GM18858 (cell line): ENCODE measurements at regions not wholly inside any gene's neighbourhood (a gene's known extent, or its start where the extent isn't known, plus 50 kb on each side); places are given as distances from the start of the nearest gene placed in this dataset.
"Not testable (repeated sequence)": the region's sequence is repeated elsewhere in the genome, so short reads cannot be mapped to it uniquely, and the experiment has no call there.

ENCODE experiments used
- ATAC-seq: cut with Tn5 transposase; IDR thresholded peaks from one replicate; pipeline ENCODE4 v1.9.1; 2021; ENCODE audit not compliant: unreplicated experiment

DNA sequence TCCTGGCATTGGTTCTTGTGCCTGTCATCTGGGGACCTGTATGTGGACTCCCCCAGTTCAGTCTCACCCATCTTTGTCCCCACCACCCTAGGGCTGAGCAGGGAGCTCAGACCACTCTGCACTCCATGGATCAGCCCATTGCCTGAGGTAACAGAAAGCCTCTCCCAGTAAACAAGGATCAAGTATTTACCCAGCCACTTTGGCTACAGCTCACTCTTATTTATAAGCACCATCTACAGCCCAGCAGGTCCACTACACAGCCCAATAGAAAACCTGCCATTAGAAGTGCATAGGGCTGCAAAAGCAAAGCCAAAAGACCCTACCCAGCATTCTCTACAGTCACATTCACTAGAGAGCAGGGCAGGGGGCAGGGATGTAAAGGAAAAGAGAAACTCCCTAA is 335.0 kb upstream of the SYNCRIP start:
- no peak for ATAC-seq

DNA sequence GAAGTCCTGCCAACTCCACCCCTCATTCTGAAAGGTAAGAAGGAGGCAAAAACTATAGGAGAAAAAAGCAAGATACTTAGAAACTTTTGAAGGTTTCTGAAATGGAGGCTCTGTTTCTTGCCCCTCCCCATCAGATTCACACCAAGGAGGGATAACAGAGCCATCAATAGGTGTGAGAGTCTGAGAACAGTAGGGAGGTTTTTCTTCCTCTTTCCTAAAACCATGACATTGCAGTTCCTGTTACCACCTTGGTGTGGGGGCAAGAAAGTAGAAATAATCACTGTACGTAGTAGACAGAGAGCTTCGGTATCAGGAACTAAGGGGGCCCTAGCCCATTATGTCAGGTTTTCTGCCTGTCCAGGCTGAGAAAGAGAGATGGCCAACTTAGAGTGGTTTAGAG is 333.3 kb upstream of the SYNCRIP start:
- no peak for ATAC-seq

DNA sequence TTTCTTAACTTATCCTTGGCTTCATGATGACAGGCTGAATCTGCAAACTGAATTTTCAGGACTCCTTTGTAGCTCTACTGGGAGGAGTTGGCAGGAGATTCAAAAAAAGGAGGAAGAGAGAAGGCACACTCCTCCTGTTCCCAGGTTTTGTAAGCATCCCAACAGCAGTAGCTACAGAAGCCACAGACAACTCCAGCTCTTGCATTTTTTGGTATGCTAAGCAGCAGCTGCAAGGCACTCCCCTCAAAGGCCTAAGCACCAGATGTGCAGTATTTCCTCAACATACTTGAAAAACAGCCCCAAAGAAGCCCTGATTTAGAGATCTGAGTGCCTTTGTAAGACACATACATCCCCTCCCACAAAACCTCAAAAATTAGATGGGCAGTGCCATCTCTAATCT is 328.6 kb upstream of the SYNCRIP start:
- ATAC-seq, result no peak

DNA sequence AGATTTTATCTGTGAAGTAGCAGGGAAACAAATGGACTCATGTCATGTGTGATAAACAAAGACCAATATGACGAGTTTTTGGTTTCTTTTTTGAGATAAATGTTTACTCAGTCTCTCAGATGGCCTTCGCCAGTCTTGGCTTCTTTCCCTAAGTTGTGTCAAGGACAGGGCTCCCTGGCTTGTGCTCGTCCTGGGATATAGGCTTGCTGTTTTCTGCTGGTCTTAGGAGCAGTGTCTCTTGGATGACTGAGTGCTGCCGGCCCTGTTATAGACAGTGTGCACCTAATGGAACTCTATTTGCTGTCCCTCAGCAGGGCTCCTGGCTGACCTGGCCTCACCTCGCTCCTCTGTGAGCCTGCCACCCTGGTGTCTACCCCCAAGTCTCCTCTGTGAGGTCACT is 324.1 kb upstream of the SYNCRIP start:
- no peak for ATAC-seq

DNA sequence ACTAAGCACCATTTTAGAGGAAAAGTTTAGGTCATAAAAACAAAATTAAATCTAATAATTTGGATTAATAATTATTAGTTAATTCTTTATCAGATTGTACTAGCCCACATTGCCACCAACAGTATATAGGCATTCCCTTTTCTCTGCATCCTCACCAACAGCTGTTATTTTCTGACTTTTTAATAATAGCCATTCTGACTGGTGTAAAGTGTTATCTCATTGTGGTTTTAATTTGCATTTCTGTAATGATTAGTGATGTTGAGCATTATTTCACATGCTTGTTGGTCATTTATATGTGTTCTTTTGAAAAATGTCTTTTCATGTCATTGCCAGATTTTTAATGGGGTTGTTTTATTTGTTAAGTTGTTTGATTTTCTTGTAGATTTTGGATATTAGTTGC is 319.1 kb upstream of the SYNCRIP start:
- no peak for ATAC-seq

DNA sequence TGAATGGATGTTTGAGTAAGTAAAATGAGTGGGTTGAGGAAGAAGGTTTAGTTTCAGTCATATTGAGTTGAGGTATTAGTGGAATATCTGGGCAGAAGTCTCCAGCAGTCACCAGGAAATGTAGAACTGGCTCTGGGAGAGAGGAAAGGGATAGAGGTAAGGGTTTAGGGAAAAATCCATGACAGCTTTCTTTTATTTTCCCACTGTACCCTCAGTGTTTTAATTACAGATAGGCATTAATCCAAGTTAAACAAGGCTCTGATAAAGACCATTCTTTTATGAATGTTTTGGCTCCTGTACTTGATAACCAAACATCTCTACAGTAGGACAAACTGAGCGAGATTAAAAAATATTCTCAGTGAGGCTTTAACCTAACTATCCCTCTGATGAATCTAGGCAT is 318.4 kb upstream of the SYNCRIP start:
- no peak for ATAC-seq

DNA sequence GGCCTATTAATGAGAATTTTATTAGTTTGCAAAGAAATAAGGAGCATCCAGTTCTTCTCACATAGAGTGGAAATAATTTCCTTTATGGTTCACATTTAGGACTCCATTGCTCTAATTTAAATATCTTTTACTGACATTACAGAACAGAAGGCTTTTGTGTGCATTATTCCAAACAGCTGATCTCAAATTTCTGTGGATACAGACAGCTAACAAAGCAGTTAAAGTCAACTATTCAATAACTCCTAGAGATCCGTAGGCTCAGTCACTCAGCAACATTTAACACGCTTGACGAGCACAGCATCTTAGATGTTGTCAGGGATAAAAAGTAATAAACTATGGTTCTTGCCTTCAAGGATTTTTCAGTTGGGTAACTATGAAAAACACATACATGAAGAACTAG is 305.8 kb upstream of the SYNCRIP start:
- ATAC-seq, result no peak

DNA sequence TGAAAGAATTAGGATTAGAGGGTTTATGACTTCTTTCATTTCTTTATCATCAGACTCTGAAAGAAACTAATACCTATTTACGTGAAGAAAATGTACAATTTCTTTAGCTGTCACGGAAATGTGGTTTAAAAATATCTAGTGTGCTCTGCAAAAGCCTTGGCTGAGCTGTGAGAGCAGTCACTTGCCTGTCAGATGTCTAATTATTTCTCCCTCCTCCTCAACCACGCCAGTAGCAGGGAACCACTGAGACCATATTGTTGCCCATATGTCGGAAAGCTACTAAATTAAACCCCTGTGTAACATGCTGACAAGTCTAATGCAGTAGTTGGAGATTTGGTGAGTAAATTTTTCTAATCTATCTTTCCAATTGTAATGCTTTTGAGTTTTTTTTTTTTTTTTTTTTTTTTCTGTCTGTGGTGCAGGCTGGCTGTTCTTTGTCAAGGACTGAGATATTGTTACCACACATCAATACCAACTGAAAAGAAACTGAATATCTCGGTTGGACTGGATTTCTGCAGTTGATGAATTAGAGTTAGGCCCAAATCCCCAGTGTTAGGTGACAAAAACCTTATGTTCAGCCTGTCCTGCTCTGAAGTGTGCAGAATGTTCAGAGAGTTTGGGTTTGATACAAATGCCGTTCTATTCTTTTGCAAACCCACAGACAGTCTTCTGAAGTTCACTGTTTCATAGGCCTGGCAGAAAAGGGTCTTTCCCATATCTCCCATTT is 302.9 kb upstream of the SYNCRIP start:
- no peak for ATAC-seq

DNA sequence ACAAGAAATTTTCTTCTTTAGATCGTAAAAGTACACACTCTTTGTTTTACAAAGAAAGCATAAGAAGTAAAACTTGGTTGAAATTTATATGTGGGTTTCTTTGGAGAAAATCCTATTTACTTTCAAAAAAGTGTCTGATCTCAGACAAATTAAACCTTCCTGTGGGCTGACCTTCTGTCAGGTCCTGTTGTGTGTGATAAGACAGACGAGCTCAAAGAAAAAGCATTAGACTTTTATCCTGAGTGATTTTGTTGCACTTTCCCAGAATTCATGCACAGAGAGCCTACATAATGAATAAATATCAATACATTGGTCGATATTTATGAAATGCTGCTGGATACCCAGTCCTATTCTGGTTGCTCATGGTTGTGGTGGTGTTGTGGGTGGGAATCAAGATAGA is 302.1 kb upstream of the SYNCRIP start:
- no peak for ATAC-seq

DNA sequence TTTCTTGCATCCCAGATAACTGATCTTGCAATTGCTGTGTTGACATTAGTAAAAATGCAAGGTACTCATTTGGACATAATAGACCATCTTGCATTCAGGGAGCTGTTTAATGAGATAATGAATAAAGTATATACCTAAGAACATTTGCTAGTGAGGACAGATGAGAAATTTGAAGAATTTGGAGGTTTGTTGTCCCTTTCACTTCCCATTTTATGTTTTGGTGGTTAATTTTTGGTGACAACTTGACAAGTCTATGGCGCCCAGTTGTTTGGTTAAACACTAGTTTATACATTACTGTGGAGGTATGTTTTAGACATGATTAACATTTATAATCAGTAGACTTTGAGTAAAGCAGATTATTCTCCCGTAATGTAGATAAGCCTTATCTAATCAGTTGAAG is 300.2 kb upstream of the SYNCRIP start:
- no peak for ATAC-seq

DNA sequence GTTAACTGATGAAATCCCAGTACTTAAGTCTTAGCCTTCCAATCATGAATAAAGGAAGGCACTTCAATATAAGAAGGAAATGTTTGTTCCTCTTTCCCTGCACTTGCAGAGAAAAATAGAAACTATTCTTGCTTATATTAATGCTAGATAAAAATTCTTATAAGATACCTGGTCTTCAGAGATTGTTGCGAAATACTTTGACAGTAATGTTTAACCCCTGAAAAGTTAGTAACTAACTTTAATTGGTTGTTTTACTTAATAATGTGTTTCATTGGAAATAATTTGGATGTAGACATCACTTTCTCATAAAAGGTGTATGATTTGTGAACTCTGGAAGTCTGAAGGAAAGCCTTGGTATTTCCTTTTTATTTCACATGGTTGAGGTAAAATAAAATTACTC is 294.2 kb upstream of the SYNCRIP start:
- no peak for ATAC-seq

DNA sequence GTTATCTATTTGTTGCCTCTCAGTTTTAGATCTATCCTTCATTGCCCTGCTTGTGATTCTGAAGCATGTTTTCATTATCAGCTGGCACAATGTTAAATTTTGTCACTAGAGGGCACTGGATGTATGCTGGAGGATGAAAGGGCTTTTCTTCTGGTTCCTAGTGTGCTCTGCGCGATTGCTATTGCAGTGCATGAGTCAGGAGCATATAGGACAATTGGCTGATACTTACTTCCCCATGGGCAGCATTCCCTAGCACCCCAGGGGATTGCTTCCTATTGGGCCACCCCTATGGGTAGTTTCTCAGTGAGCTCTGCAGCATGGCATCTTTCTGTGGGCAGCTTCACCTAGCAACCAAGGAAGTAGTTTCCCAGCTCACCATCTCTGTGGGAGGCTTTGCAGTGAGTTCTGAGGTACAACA is 280.3 kb upstream of the SYNCRIP start:
- ATAC-seq, result peak; percentile 94

DNA sequence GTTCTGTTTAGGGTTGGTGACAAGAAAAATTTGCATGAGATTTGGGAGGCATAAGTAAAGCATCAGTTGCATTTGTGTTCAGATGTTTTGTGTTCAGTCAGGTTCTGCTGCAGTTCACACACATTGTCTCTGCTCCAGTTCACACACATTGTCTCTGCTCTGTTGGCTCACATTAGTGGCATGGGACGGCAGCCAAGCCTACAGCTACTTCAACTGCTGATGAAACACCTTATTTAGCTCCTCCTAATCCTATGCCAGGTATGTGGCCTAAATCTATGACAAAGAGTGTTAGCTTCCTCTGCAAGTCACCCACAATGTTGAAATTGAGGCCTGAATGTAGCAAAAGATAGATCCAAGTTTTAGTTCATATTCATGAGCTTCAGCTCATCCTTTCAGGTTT is 278.1 kb upstream of the SYNCRIP start:
- ATAC-seq, result no peak

DNA sequence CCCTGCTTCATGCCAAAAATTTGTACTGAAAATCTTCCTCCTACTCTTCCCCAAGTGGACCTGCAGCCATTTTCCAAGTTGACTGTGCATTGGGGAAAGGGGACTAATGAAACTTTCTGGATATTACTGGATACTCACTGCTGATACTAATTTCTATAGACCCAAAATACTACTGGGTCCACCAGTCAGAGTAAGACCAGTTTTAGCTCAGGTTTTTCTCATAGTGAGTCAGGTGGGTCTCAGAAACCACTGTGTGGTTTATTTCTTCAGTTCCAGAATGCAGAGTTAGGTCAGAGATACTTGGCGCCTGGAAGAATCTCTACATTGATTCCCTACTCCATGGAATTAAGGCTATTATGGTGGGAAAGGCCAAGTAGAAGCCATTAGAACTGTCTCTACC is 274.8 kb upstream of the SYNCRIP start:
- ATAC-seq, result no peak

DNA sequence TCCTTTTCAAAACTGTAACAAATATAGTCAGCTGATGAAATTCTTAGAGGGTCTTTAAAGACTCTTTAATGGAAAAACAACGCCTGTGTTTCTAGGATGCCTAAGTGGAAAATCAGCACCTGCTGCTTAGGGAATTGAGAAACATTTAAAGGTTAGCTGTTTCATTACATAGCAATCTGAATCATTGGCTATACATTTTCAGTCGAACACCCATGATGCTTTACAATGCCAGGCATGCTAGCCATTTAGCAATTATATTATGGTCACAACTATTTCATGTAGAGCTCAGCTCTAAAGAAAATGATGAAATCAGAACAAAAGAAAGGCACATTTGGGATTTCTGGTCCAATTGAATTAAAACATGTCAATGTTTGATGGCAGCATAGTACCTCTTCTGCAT is 270.3 kb upstream of the SYNCRIP start:
- no peak for ATAC-seq

DNA sequence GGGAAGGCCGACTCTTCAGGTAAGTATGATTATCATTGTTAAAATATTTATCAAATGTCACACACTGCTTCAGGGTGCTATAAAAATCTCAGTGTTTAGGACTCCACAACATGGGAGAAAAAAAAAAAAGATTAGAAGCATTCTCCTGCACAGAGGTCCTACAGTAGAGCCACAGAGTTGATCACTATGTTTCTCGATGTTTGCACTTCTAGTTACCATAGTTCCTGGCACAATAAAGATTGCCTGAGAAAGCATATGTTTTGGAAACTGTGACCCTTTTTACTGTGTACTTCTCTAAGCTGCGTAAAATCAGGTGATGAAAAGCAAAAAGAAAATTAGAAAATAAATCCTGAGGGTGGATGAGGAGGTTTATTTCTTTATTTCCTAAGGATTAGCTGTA is 269.9 kb upstream of the SYNCRIP start:
- no peak for ATAC-seq

DNA sequence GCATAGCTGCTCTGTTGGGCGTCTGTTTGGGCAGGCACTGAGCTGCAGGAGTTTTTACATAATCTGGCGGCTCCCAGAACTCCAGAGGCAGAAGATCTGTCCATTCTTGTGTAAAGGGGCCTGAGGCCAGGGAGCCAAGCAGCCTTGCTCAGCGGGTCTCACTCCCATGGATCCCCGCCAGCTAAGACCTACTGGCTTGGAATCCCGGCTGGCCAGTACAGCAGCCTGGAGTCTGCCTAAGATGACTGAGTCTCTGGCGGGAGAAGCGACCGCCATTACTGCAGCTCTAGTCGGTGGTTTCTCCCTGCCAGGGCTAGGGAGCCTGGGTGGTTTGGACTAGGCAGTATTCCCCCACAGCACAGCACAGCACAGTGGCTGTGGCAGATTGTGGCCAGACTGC is 268.4 kb upstream of the SYNCRIP start:
- no peak for ATAC-seq

DNA sequence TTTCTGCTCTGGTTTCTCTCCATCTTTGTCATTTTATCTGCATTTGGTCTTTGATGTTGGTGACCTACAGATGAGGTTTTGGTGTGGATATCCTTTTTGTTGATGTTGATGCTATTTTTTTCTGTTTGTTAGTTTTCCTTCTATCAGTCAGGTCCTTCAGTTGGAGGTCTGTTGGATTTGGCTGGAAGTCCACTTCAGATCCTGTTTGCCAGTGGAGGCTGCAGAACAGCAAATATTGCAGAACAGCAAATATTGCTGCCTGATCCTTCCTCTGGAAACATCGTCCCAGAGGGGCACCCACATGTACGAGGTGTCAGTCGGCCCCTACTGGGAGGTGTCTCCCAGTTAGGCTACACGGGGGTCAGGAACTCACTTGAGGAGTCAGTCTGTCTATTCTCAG is 265.4 kb upstream of the SYNCRIP start:
- ATAC-seq, result not testable (repeated sequence)

DNA sequence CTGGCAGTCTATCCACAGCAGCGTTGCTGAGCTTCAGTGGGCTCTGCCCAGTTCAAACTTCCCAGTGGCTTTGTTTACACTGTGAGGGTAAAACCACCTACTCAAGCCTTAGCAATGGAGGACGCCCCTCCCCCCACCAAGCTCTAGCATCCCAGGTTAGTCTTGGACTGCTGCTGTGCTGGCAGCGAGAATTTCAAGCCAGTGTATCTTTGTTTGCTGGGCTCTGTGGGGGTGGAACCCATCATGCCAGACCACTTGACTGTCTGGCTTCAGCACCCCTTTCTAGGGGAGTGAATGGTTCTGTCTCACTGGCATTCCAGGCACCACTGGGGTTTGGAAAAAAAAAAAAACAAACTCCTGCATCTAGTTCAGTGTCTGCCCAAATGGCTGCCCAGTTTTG is 249.7 kb upstream of the SYNCRIP start:
- ATAC-seq, result no peak

DNA sequence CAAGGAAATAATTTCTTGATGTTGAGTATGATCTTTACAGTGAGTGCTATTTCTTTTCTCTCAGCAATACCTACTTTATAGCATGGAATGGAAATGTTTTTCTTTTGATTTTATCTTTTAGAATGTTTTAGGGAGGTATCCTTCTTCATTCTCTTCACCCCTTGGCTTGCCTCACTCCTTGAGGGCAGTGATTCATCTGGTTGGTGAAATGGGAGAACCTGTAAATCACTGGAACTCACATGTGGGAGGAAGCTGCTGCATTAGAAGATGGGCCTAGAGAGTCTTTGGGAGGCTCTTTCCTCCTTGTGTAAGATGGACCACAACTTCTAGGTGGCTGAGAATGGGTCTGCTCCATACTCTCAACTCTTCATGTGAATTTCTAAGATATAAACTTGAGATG is 244.8 kb upstream of the SYNCRIP start:
- ATAC-seq, result no peak

DNA sequence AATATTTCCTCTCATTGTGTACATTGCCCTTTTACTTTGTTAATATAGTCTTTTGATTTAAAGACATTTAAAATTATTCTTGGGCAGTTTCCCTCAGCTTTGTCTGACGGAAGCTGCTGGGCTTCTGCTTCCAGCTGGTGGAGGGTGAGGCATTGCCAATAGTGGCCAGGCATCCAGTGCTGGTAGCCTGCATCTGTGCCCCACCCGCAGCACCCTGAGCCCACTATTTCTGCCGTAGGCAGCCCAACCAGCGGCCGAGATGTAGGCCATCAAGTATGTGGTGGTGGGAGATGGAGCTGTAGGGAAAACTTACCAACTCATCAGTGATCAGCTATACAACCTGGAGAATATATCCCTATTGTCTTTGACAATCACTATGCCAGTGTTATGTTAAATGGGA is 226.0 kb upstream of the SYNCRIP start:
- ATAC-seq, result no peak

DNA sequence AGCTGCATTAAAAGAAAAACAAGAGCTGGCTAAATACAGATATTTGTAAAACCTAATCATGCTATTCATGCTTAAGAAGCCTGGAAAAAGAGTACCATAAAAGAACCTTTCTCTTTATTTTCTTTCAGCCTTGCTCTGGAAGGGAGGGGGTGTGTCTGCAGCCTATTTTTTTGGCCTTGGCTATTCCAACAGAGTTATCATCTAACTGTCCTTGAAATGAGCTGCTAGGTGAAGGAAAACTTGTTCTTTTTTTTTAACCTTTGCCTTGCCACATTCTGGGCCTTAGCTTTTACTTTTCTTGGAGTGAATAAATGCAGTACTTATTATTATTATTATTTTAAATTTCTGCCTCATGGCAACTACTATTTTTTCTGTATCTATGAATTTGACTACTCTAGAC is 224.9 kb upstream of the SYNCRIP start:
- no peak for ATAC-seq

DNA sequence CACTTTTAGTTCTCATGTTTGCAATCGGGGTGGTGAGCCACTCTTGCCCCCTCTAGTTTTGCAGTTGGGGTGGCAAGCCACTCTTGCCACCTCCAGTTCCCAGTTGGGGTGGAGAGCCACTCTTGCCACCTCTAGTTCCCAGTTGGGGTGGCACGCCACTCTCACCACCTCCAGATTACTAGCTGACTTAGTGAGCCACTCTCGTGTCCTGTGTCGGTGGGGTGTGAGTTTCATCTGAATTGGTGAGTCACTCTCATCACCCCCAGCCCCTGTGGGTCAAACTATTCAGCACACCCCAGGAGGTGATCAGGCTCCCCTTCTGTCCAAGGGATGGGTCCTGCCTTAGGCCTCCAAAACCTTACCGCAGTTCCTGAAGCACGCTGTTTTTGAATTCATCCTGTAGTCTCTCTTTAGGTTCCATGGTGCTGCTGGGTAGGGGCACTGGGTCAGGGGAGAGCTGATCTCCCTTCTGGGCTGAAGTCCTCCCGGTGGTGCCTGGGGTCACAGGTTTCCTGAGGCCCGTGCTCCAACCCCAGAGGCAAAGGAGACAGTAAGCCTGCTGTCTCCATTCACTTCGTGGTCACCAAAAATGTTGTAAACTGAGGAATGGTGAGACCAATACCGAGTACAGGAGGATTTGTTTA is 224.2 kb upstream of the SYNCRIP start:
- no peak for ATAC-seq
